NT2/D1 (cell line): ENCODE measurements at regions not wholly inside any gene's neighbourhood (a gene's known extent, or its start where the extent isn't known, plus 50 kb on each side); places are given as distances from the start of the nearest gene placed in this dataset.
"Not testable (repeated sequence)": the region's sequence is repeated elsewhere in the genome, so short reads cannot be mapped to it uniquely, and the experiment has no call there.

Experiments used
- YY1 ChIP-seq: IDR thresholded peaks from 2 replicates; pipeline ENCODE4 v1.6.1; 2011; ENCODE audit not compliant: insufficient read length, insufficient read depth
- ZNF274 ChIP-seq: IDR thresholded peaks from 2 replicates; pipeline ENCODE4 v1.6.1; 2011; ENCODE audit warnings: mild to moderate bottlenecking, low read depth, low read length

DNA sequence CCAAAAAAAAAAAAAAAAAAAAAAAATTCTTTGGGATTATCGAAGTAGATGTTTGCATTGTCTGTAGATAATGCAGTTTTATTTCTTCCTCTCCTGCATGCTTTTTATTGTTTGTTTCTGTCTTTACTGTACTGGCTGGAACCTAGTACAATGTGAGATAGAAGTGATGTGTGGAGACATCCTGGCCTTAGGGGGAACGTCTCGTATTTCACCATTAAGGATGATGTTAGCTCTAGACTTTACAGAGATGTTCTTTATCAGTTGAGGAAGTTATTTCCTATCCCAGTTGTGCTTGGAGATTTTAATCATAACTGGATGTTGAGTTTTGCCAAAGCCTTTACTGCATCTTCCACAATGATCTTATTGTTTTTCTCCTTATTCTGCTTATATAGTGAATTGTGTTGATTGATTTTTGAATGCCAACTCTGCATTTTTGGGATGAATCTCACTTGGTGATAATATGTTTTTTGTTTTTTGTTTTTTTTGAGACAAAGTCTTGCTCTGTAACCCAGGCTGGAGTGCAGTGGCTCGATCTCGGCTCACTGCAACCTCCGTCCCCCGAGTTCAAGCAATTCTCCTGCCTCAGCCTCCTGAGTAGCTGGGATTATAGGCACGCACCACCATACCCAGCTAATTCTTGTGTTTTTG lies 179.7 kb downstream of the LAT start:
- not testable (repeated sequence) for TF ChIP-seq ZNF274, YY1
